ENCODE measurements at regions not wholly inside any gene's neighbourhood (a gene's known extent, or its start where the extent isn't known, plus 50 kb on each side); places are given as distances from the start of the nearest gene placed in this dataset.

- H3K36me3 ChIP-seq = no peaks in the 10 kb centered on the region
- peaks cover 9% of the 10 kb centered on the region for H3K9me3 ChIP-seq (replicated peaks)
- no peaks in the 10 kb centered on the region for H3K4me1 ChIP-seq
- no peak overlapping the region for H3K4me3 ChIP-seq
- TF ChIP-seq, protein P1, sequence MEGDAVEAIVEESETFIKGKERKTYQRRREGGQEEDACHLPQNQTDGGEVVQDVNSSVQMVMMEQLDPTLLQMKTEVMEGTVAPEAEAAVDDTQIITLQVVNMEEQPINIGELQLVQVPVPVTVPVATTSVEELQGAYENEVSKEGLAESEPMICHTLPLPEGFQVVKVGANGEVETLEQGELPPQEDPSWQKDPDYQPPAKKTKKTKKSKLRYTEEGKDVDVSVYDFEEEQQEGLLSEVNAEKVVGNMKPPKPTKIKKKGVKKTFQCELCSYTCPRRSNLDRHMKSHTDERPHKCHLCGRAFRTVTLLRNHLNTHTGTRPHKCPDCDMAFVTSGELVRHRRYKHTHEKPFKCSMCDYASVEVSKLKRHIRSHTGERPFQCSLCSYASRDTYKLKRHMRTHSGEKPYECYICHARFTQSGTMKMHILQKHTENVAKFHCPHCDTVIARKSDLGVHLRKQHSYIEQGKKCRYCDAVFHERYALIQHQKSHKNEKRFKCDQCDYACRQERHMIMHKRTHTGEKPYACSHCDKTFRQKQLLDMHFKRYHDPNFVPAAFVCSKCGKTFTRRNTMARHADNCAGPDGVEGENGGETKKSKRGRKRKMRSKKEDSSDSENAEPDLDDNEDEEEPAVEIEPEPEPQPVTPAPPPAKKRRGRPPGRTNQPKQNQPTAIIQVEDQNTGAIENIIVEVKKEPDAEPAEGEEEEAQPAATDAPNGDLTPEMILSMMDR (IDR thresholded peaks at IDR 0.05; ENCODE audit: borderline replicate concordance) = no peak
- intact Hi-C loops (cut with micrococcal nuclease) = no loop called here
- no peak for DNase-seq
- no peaks in the 10 kb centered on the region for H3K27me3 ChIP-seq (ENCODE audit: low read depth)
- no peak overlapping the region for H3K27ac ChIP-seq (replicated peaks)
Measured at GRCh38 chr6:105557291-105557690, 154.4 kb upstream of the PREP start.

- TF ChIP-seq, protein P1 (IDR thresholded peaks at IDR 0.05; ENCODE audit: borderline replicate concordance) = no peak
- intact Hi-C loops (cut with micrococcal nuclease) = no loop called here
- no peaks in the 10 kb centered on the region for H3K27me3 ChIP-seq (ENCODE audit: low read depth)
- H3K36me3 ChIP-seq = no peaks in the 10 kb centered on the region
- H3K4me1 ChIP-seq = no peaks in the 10 kb centered on the region
- DNase-seq = no peak
- H3K4me3 ChIP-seq = no peak overlapping the region
- H3K27ac ChIP-seq (replicated peaks) = no peak overlapping the region
- peaks cover 9% of the 10 kb centered on the region for H3K9me3 ChIP-seq (replicated peaks)
Measured at GRCh38 chr6:105553171-105553570, 150.3 kb upstream of the PREP start.

DNA sequence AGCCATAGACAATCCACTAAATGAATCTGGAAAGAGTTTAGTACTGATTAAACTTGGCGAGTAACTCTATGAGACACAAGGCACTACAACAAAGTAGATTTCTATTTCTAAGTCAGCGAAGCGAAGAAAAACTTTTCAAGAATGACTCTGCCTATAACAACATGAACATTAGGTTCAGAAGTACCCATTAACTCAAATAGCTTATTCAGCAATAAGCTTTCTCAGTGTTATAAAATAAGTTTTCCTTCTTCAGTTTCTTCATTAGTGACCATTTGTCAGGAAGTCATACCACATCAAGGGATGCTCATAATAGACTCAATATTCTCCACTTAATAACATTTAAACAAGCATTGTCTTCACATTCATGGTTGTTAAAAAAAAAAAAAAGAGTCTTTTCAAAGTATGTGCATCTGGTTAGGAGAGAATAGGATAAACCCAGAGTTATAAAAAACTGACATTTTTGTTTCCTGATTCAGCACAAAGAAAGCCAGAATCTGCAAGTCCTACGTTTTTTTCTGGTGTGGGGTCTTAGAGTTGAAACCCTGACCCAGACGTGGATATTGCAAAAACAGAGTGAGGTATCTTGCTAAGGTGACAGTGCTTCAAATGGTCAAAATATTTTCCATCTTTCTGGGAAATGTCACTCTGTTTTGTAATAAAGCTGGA, 148.2 kb upstream of the PREP start:
- intact Hi-C loops (cut with micrococcal nuclease) = no loop called here

DNA sequence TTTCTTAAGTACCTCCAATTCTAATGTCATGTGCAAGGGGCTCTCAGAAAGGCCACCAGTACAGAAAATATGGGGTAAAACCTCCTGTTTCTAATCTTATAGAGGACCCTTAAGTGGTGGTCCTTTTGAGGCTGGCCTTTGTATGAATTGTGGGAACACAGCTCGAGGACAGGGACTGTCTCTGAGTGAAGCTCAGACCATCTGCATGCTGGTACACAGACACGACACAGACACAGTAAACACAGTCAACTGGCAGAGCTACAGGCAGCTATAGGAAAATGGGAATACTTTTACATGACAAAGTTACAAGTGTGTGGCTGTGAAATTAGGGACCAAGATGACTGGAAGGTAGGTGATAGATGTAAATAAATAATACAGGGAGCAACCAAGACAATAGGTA, 143.9 kb upstream of the PREP start:
- no peak overlapping the region for H3K27ac ChIP-seq (replicated peaks)
- H3K27me3 ChIP-seq (ENCODE audit: low read depth) = no peaks in the 10 kb centered on the region
- intact Hi-C loops (cut with micrococcal nuclease) = no loop called here
- H3K9me3 ChIP-seq (replicated peaks) = no peaks in the 10 kb centered on the region
- TF ChIP-seq, protein P1 (IDR thresholded peaks at IDR 0.05; ENCODE audit: borderline replicate concordance) = no peak
- H3K4me1 ChIP-seq = no peaks in the 10 kb centered on the region
- H3K36me3 ChIP-seq = no peaks in the 10 kb centered on the region
- DNase-seq = no peak
- H3K4me3 ChIP-seq = no peak overlapping the region

More for the DNA sequence above, 148.2 kb upstream of the PREP start:
- H3K9me3 ChIP-seq (replicated peaks) = peaks cover 5% of the 10 kb centered on the region
- H3K27me3 ChIP-seq (ENCODE audit: low read depth) = no peaks in the 10 kb centered on the region
- TF ChIP-seq, protein P1 (IDR thresholded peaks at IDR 0.05; ENCODE audit: borderline replicate concordance) = no peak
- no peaks in the 10 kb centered on the region for H3K4me1 ChIP-seq
- H3K36me3 ChIP-seq = no peaks in the 10 kb centered on the region
- no peak overlapping the region for H3K27ac ChIP-seq (replicated peaks)
- DNase-seq = no peak
- H3K4me3 ChIP-seq = no peak overlapping the region

DNA sequence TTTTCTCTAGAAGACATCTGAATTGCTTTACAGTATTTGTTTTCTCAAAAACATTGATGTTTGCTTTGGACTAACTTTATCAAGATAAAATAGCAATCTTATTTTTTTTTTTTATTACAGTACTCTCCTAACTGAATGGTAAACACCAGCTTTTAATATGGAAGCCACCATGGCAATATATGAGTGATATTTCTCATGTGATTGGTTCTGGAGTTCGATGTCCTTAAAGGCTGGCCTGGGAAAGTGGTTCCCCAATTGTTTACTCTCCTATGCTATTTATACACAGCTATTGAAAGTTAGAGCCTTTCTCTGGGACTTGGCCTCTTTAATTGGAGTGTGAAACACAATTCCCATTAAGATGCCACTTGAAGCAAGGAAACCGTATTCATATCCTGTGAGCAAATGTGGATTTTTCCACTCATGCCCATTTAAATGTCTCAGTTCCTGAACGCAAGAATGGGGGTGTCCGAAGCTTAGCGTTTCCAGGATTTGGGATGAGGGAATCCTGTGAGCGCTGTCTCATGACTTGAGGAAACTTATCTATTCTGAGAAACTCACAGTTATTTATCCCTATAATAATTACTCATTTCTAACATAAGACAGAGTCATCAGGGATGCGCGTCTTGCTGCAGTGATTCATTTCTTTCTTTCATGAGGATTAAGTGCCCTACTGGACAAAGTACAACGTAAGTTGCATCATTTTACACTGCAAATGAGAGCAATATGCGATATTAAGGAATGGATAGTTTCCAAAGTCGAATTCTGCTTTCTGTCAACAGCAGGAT, 143.3 kb upstream of the PREP start:
- H3K9me3 ChIP-seq (replicated peaks) = no peaks in the 10 kb centered on the region

More for the DNA sequence above, 143.3 kb upstream of the PREP start:
- Histone ChIP-seq H3K27me3 (ENCODE audit: low read depth) (no peaks in the 10 kb centered on the region), H3K36me3 (no peaks in the 10 kb centered on the region), H3K4me3 (no peak overlapping the region), H3K4me1 (no peaks in the 10 kb centered on the region), H3K27ac (replicated peaks) (no peak overlapping the region)
- TF ChIP-seq, protein P1 (IDR thresholded peaks at IDR 0.05; ENCODE audit: borderline replicate concordance) = no peak
- DNase-seq = no peak
- intact Hi-C loops (cut with micrococcal nuclease) = no loop called here

All from left ventricle myocardium inferior (tissue), 1 donor.